Mesenchymal stem cell (in vitro differentiated cells and primary cell): ENCODE measurements at regions not wholly inside any gene's neighbourhood (a gene's known extent, or its start where the extent isn't known, plus 50 kb on each side); places are given as distances from the start of the nearest gene placed in this dataset.

ENCODE experiments used
- DNase-seq: peaks from one replicate; pipeline ENCODE4 v3.0.0-alpha.2; 2013
- H2AFZ ChIP-seq: one replicate; pipeline ENCODE4 v1.6.1; 2013; ENCODE audit warnings: low read depth, mild to moderate bottlenecking, control low read depth, inconsistent platforms, low read length, moderate library complexity
- H2AK5ac ChIP-seq: 2 replicates; pipeline ENCODE4 v1.6.1; 2013; ENCODE audit warnings: low read length, moderate library complexity, mild to moderate bottlenecking, inconsistent platforms; ENCODE audit not compliant: severe bottlenecking
- H2BK120ac ChIP-seq: one replicate; pipeline ENCODE4 v1.6.1; 2013; ENCODE audit warnings: low read depth, mild to moderate bottlenecking, inconsistent platforms, low read length, moderate library complexity
- H2BK12ac ChIP-seq, 2 experiments: one replicate each; pipeline ENCODE4 v1.6.1; 2013; ENCODE audit warnings: inconsistent platforms in 2 of 2, low read length in 2 of 2, mild to moderate bottlenecking in 2 of 2, moderate library complexity in 2 of 2, control low read depth in 1 of 2
- H2BK15ac ChIP-seq: one replicate; pipeline ENCODE4 v1.6.1; 2013; ENCODE audit warnings: mild to moderate bottlenecking, low read depth, inconsistent platforms; ENCODE audit not compliant: poor library complexity, severe bottlenecking
- H2BK5ac ChIP-seq: 2 replicates; pipeline ENCODE4 v1.6.1; 2013; ENCODE audit warnings: low read depth, mild to moderate bottlenecking, low read length, control low read depth, inconsistent platforms; ENCODE audit not compliant: poor library complexity, severe bottlenecking
- H3K14ac ChIP-seq, 2 experiments: one replicate each; pipeline ENCODE4 v1.6.1; 2013; ENCODE audit warnings: inconsistent platforms in 2 of 2, low read length in 2 of 2, control low read depth in 1 of 2, mild to moderate bottlenecking in 1 of 2, moderate library complexity in 1 of 2
- H3K18ac ChIP-seq, 2 experiments: one replicate each; pipeline ENCODE4 v1.6.1; 2013; ENCODE audit warnings: inconsistent platforms in 2 of 2, low read length in 2 of 2, control low read depth in 1 of 2, low read depth in 1 of 2, mild to moderate bottlenecking in 1 of 2
- H3K23ac ChIP-seq, 2 experiments: one replicate each; pipeline ENCODE4 v1.6.1; 2013; ENCODE audit warnings: inconsistent platforms in 2 of 2, low read length in 2 of 2, mild to moderate bottlenecking in 2 of 2, moderate library complexity in 2 of 2, control low read depth in 1 of 2
- H3K27ac ChIP-seq: 2 replicates; pipeline ENCODE4 v1.5.1; 2013; ENCODE audit warnings: mild to moderate bottlenecking, moderate library complexity, low read length, control low read depth, inconsistent platforms; ENCODE audit not compliant: poor library complexity, severe bottlenecking
- H3K27me3 ChIP-seq, 2 experiments: 2 replicates each; pipeline versions ENCODE4 v1.6.1 to v1.7.0; 2013; ENCODE audit warnings: low read length in 2 of 2, mild to moderate bottlenecking in 2 of 2, moderate library complexity in 2 of 2, control low read depth in 1 of 2, inconsistent platforms in 1 of 2; ENCODE audit not compliant: control insufficient read depth in 1 of 2, insufficient read depth in 1 of 2
- H3K36me3 ChIP-seq, 2 experiments: 2 replicates each; pipeline versions ENCODE4 v1.6.1 to v1.7.0; 2013; ENCODE audit warnings: low read length in 2 of 2, control low read depth in 1 of 2, inconsistent platforms in 1 of 2, low read depth in 1 of 2, mild to moderate bottlenecking in 1 of 2; ENCODE audit not compliant: insufficient read depth in 2 of 2, control insufficient read depth in 1 of 2
- H3K4ac ChIP-seq, 2 experiments: one replicate each; pipeline ENCODE4 v1.6.1; 2013; ENCODE audit warnings: inconsistent platforms in 2 of 2, low read length in 2 of 2, mild to moderate bottlenecking in 2 of 2, moderate library complexity in 2 of 2, control low read depth in 1 of 2, low read depth in 1 of 2
- H3K4me1 ChIP-seq: 2 replicates; pipeline ENCODE4 v1.6.1; 2013; ENCODE audit warnings: low read depth, low read length, control low read depth; ENCODE audit not compliant: control insufficient read depth, insufficient read depth
- H3K4me2 ChIP-seq: 2 replicates; pipeline ENCODE4 v1.6.1; 2013; ENCODE audit warnings: low read length, mild to moderate bottlenecking, inconsistent platforms; ENCODE audit not compliant: poor library complexity, severe bottlenecking
- H3K4me3 ChIP-seq, 2 experiments: 2 replicates each; pipeline versions ENCODE4 v1.5.1 to v1.7.0; 2013; ENCODE audit warnings: low read length in 2 of 2, mild to moderate bottlenecking in 2 of 2, control low read depth in 1 of 2, low read depth in 1 of 2; ENCODE audit not compliant: insufficient read depth in 1 of 2
- H3K79me1 ChIP-seq: replicated peaks from 2 replicates; pipeline ENCODE4 v1.6.1; 2013; ENCODE audit warnings: mild to moderate bottlenecking, control low read depth, low read length, inconsistent platforms; ENCODE audit not compliant: poor library complexity, severe bottlenecking
- H3K9ac ChIP-seq: 2 replicates; pipeline ENCODE4 v1.7.0; 2013; ENCODE audit warnings: mild to moderate bottlenecking, low read length, moderate library complexity
- H3K9me3 ChIP-seq: 2 replicates; pipeline ENCODE4 v1.7.0; 2013; ENCODE audit warnings: mild to moderate bottlenecking, low read length; ENCODE audit not compliant: control insufficient read depth
- H4K8ac ChIP-seq: one replicate; pipeline ENCODE4 v1.6.1; 2013; ENCODE audit warnings: inconsistent platforms, mild to moderate bottlenecking, low read length, moderate library complexity
- H4K91ac ChIP-seq: one replicate; pipeline ENCODE4 v1.6.1; 2013; ENCODE audit warnings: mild to moderate bottlenecking, low read length, inconsistent platforms
- WGBS: methylation state at CpG from one replicate; pipeline ENCODE4 v1.1.7; 2013; ENCODE audit warnings: mixed read lengths; 5-methylcytosine and 5-hydroxymethylcytosine counted together

GRCh38 chr5:143569213-143569701, 165.8 kb upstream of the NR3C1 start:
- Histone ChIP-seq H3K18ac (no peak overlapping the region), H3K79me1 (no peaks in the 10 kb centered on the region), H3K23ac (peak overlapping the region in 1 of 2 experiments; percentile 50), H2BK15ac (no peak overlapping the region), H3K36me3 (no peaks in the 10 kb centered on the region), H2BK12ac (no peak overlapping the region), H2BK120ac (no peak overlapping the region), H3K4me1 (peaks cover 2% of the 10 kb centered on the region), H2AK5ac (no peak overlapping the region), H3K9ac (no peak overlapping the region), H3K9me3 (no peaks in the 10 kb centered on the region), H2AFZ (no peak overlapping the region), H2BK5ac (no peak overlapping the region), H4K91ac (no peak overlapping the region), H3K27ac (no peak overlapping the region), H4K8ac (no peak overlapping the region), H3K4ac (no peak overlapping the region), H3K4me2 (no peak overlapping the region), H3K27me3 (no peaks in the 10 kb centered on the region), H3K4me3 (no peak overlapping the region), H3K14ac (no peak overlapping the region)
- WGBS: 93% methylated on average over 2 of the region's 4 CpGs
- no peak for DNase-seq

- Histone ChIP-seq H4K91ac (no peak overlapping the region), H2BK5ac (no peak overlapping the region), H2BK15ac (no peak overlapping the region), H3K23ac (no peak overlapping the region), H3K9me3 (no peaks in the 10 kb centered on the region), H3K18ac (no peak overlapping the region), H3K9ac (no peak overlapping the region), H3K4ac (no peak overlapping the region), H3K27me3 (no peaks in the 10 kb centered on the region), H3K4me2 (no peak overlapping the region), H2BK120ac (no peak overlapping the region), H3K27ac (no peak overlapping the region), H4K8ac (no peak overlapping the region), H2AFZ (no peak overlapping the region), H2AK5ac (no peak overlapping the region), H3K79me1 (no peaks in the 10 kb centered on the region), H3K14ac (no peak overlapping the region), H3K4me3 (no peak overlapping the region), H3K36me3 (no peaks in the 10 kb centered on the region), H3K4me1 (peaks cover 6% of the 10 kb centered on the region), H2BK12ac (no peak overlapping the region)
- no peak for DNase-seq
- no CpG with 5 or more reads among the region's 6 CpGs for WGBS
Observed at GRCh38 chr5:143567583-143568504, 164.4 kb upstream of the NR3C1 start.

GRCh38 chr5:143566139-143566538, 162.7 kb upstream of the NR3C1 start:
- Histone ChIP-seq H3K4me2 (no peak overlapping the region), H3K79me1 (no peaks in the 10 kb centered on the region), H3K14ac (no peak overlapping the region), H3K4me1 (peaks cover 6% of the 10 kb centered on the region), H3K27ac (no peak overlapping the region), H4K8ac (no peak overlapping the region), H2BK12ac (no peak overlapping the region), H3K4ac (no peak overlapping the region), H2BK5ac (no peak overlapping the region), H2AK5ac (no peak overlapping the region), H3K9ac (no peak overlapping the region), H2AFZ (no peak overlapping the region), H3K4me3 (no peak overlapping the region), H3K23ac (no peak overlapping the region), H3K27me3 (no peaks in the 10 kb centered on the region), H3K18ac (no peak overlapping the region), H2BK15ac (no peak overlapping the region), H3K36me3 (no peaks in the 10 kb centered on the region), H4K91ac (no peak overlapping the region), H3K9me3 (no peaks in the 10 kb centered on the region), H2BK120ac (no peak overlapping the region)
- WGBS: 94% methylated on average over 2 of the region's 2 CpGs
- DNase-seq: no peak

- Histone ChIP-seq H3K27ac (no peak overlapping the region), H3K18ac (no peak overlapping the region), H3K36me3 (no peaks in the 10 kb centered on the region), H2AFZ (no peak overlapping the region), H2BK15ac (no peak overlapping the region), H3K4me3 (no peak overlapping the region), H3K23ac (no peak overlapping the region), H2BK5ac (no peak overlapping the region), H4K91ac (no peak overlapping the region), H3K27me3 (no peaks in the 10 kb centered on the region), H2BK12ac (no peak overlapping the region), H3K4ac (no peak overlapping the region), H4K8ac (no peak overlapping the region), H3K14ac (no peak overlapping the region), H3K4me1 (peaks cover 4% of the 10 kb centered on the region), H3K9ac (no peak overlapping the region), H2AK5ac (no peak overlapping the region), H3K9me3 (no peaks in the 10 kb centered on the region), H3K4me2 (no peak overlapping the region), H2BK120ac (no peak overlapping the region), H3K79me1 (no peaks in the 10 kb centered on the region)
- DNase-seq: no peak
Observed at GRCh38 chr5:143564417-143564816, 160.9 kb upstream of the NR3C1 start.
